HEK293 (cell line): ENCODE measurements at regions not wholly inside any gene's neighbourhood (a gene's known extent, or its start where the extent isn't known, plus 50 kb on each side); places are given as distances from the start of the nearest gene placed in this dataset.

Source experiments
- CTCF ChIA-PET: fragments of 350-600 bp; formaldehyde crosslinking; extraction: SDS; loops from one replicate; lab custom pipeline; 2021; ENCODE audit warnings: antibody characterized with exemption; lab: Yijun Ruan, JAX
- POLR2A ChIA-PET: fragments of 300-600 bp; formaldehyde crosslinking; extraction: SDS; loops from one replicate; lab custom pipeline; 2020; ENCODE audit warnings: antibody characterized with exemption, inconsistent platforms; lab: Yijun Ruan, JAX
- H3K27ac ChIP-seq: fragments of 200-500 bp; sonication (Bioruptor generic); 2 replicates; pipeline ENCODE4 v1.5.1; 2014; ENCODE audit warnings: low read depth, low read length, control low read depth, inconsistent platforms; ENCODE audit errors: extremely low read depth
- H3K36me3 ChIP-seq, 2 experiments: fragments of 200-500 bp in 1 of 2; sonication (Bioruptor generic) in 1 of 2; 1 replicate in 1 of 2; 2 replicates in 1 of 2; pipeline ENCODE4 v1.5.1; 2014 to 2017; ENCODE audit warnings: inconsistent platforms in 2 of 2, low read length in 2 of 2; ENCODE audit not compliant: control insufficient read depth in 2 of 2, insufficient read depth in 1 of 2
- H3K4me1 ChIP-seq: fragments of 200-500 bp; sonication (Bioruptor generic); 2 replicates; pipeline ENCODE4 v1.5.1; 2014; ENCODE audit warnings: mild to moderate bottlenecking, low read length, inconsistent platforms; ENCODE audit not compliant: control insufficient read depth, insufficient read depth
- H3K4me3 ChIP-seq: 2 replicates; pipeline ENCODE4 v1.5.1; 2011; ENCODE audit warnings: low read depth, mild to moderate bottlenecking, control low read depth, low read length, moderate library complexity
- H3K9me3 ChIP-seq: fragments of 200-500 bp; sonication (Bioruptor generic); 2 replicates; pipeline ENCODE4 v1.5.1; 2014; ENCODE audit warnings: low read depth, low read length, inconsistent platforms; ENCODE audit not compliant: control insufficient read depth, insufficient read depth
- GLIS1 ChIP-seq: fragments of 450-650 bp; formaldehyde crosslinking; IDR thresholded peaks from 2 replicates; pipeline ENCODE4 v1.5.1; 2016; ENCODE audit warnings: missing biosample characterization, missing genetic modification characterization
- KLF10 ChIP-seq: fragments of 450-650 bp; IDR thresholded peaks from 2 replicates; pipeline ENCODE4 v1.5.1; 2018; ENCODE audit warnings: missing biosample characterization, mild to moderate bottlenecking, missing genetic modification characterization
- KLF8 ChIP-seq: fragments of 450-650 bp; formaldehyde crosslinking; IDR thresholded peaks from 2 replicates; pipeline ENCODE4 v1.5.1; 2016; ENCODE audit warnings: missing biosample characterization, missing genetic modification characterization
- PRDM10 ChIP-seq: fragments of 450-650 bp; formaldehyde crosslinking; IDR thresholded peaks from 2 replicates; pipeline ENCODE4 v1.5.1; 2016; ENCODE audit warnings: missing biosample characterization, missing genetic modification characterization
- YY2 ChIP-seq: fragments of 450-650 bp; formaldehyde crosslinking; IDR thresholded peaks from 2 replicates; pipeline ENCODE4 v1.5.1; 2016; ENCODE audit warnings: missing biosample characterization, missing genetic modification characterization
- ZBTB8A ChIP-seq: fragments of 450-650 bp; formaldehyde crosslinking; IDR thresholded peaks from 2 replicates; pipeline ENCODE4 v1.5.1; 2016; ENCODE audit warnings: missing biosample characterization, missing genetic modification characterization
- ZNF155 ChIP-seq: fragments of 450-650 bp; formaldehyde crosslinking; IDR thresholded peaks from 2 replicates; pipeline ENCODE4 v1.5.1; 2016; ENCODE audit warnings: missing biosample characterization, missing genetic modification characterization
- ZNF214 ChIP-seq: fragments of 450-650 bp; formaldehyde crosslinking; IDR thresholded peaks from 2 replicates; pipeline ENCODE4 v1.5.1; 2017; ENCODE audit warnings: missing biosample characterization, mild to moderate bottlenecking, missing genetic modification characterization, borderline replicate concordance
- ZNF274 ChIP-seq, 2 experiments: fragments of 200-500 bp in 1 of 2; fragments of 450-650 bp in 1 of 2; sonication (Bioruptor generic) in 1 of 2; formaldehyde crosslinking in 1 of 2; IDR thresholded peaks; 2 replicates each; pipeline versions ENCODE4 v1.5.1 to v1.6.1; 2014 to 2016; ENCODE audit warnings: borderline replicate concordance in 1 of 2, inconsistent platforms in 1 of 2, low read length in 1 of 2, missing biosample characterization in 1 of 2, missing genetic modification characterization in 1 of 2
- ZNF302 ChIP-seq: fragments of 450-650 bp; formaldehyde crosslinking; IDR thresholded peaks from 2 replicates; pipeline ENCODE4 v1.5.1; 2016; ENCODE audit warnings: missing biosample characterization, missing genetic modification characterization, low read depth
- ZNF335 ChIP-seq: fragments of 450-650 bp; formaldehyde crosslinking; conservative IDR thresholded peaks from 2 replicates; pipeline ENCODE4 v1.5.1; 2016; ENCODE audit warnings: missing biosample characterization, missing genetic modification characterization
- ZNF350 ChIP-seq: fragments of 450-650 bp; formaldehyde crosslinking; IDR thresholded peaks from 2 replicates; pipeline ENCODE4 v1.5.0; 2017; ENCODE audit warnings: missing biosample characterization, mild to moderate bottlenecking, missing genetic modification characterization
- ZNF394 ChIP-seq: fragments of 450-650 bp; formaldehyde crosslinking; IDR thresholded peaks from 2 replicates; pipeline ENCODE4 v1.5.1; 2016; ENCODE audit warnings: missing biosample characterization, missing genetic modification characterization, mild to moderate bottlenecking, moderate library complexity, borderline replicate concordance
- ZNF510 ChIP-seq: fragments of 450-650 bp; formaldehyde crosslinking; IDR thresholded peaks from 2 replicates; pipeline ENCODE4 v1.5.1; 2018; ENCODE audit warnings: mild to moderate bottlenecking, missing genetic modification characterization, missing biosample characterization; ENCODE audit not compliant: insufficient replicate concordance
- ZNF514 ChIP-seq: fragments of 450-650 bp; formaldehyde crosslinking; IDR thresholded peaks from 2 replicates; pipeline ENCODE4 v1.5.1; 2016; ENCODE audit warnings: missing biosample characterization, missing genetic modification characterization
- ZNF580 ChIP-seq: fragments of 450-650 bp; formaldehyde crosslinking; IDR thresholded peaks from 2 replicates; pipeline ENCODE4 v1.5.1; 2016; ENCODE audit warnings: missing biosample characterization, missing genetic modification characterization
- ZNF76 ChIP-seq: fragments of 450-650 bp; formaldehyde crosslinking; IDR thresholded peaks from 2 replicates; pipeline ENCODE4; 2016; ENCODE audit warnings: low read depth, missing biosample characterization, missing genetic modification characterization, borderline replicate concordance
- ZNF777 ChIP-seq: fragments of 450-650 bp; formaldehyde crosslinking; IDR thresholded peaks from 2 replicates; pipeline ENCODE4 v1.5.1; 2017; ENCODE audit warnings: missing biosample characterization, missing genetic modification characterization, borderline replicate concordance
- ZNF843 ChIP-seq: fragments of 450-650 bp; formaldehyde crosslinking; IDR thresholded peaks from 2 replicates; pipeline ENCODE4 v1.5.1; 2016; ENCODE audit warnings: missing biosample characterization, missing genetic modification characterization
- ZXDB ChIP-seq: fragments of 450-650 bp; formaldehyde crosslinking; IDR thresholded peaks from 2 replicates; pipeline ENCODE4 v1.5.1; 2016; ENCODE audit warnings: missing biosample characterization, missing genetic modification characterization
- TF ChIP-seq, protein P1 (sequence below): fragments of 450-650 bp; formaldehyde crosslinking; IDR thresholded peaks from 2 replicates; pipeline ENCODE4 v1.5.1; 2016; ENCODE audit warnings: missing biosample characterization, missing genetic modification characterization
- TF ChIP-seq, protein P2 (sequence below): fragments of 450-650 bp; formaldehyde crosslinking; IDR thresholded peaks from 2 replicates; pipeline ENCODE4 v1.5.1; 2016; ENCODE audit warnings: missing biosample characterization, missing genetic modification characterization, borderline replicate concordance

DNA sequence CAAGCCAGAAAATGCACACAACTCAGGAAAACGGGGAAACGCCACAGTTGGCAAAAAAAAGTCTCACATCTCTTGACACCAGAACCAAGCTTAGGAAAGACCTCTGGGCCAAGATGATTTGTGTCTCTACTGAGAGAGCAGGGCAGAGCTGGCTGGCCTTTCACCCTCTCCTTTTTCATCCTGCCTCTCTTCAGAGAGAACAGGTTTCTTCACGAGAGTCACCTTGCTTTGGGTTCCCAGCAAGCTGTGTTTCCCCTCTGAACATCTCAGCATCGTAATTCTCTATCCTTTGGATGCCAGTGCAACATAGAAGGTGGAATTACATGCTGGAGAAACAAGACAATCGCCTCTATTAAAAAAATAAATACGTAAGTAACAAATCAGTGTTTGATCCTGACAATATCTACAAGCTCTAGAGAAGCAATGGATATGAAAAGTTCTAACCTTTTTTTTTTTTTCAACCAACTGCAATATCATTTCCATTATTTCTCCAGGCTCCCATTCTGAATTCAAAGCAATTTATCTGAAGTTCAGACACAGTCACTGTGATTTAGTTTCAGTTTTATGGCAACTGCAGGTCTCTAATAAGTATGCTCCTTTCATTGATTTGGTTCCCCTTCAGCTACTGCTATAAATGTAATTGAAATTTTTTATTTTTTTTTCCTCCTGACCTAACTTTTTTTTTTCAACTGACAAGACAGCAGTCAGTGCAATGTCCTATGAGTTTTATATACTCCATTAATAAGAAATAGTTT lies 708.6 kb downstream of the DTWD2 start:
- H3K9me3 ChIP-seq, result no peaks in the 10 kb centered on the region
- no peak overlapping the region for H3K27ac ChIP-seq
- H3K4me1 ChIP-seq, result no peaks in the 10 kb centered on the region
- TF ChIP-seq ZNF510 (no peak), ZNF580 (tag by site-specific recombination) (no peak), GLIS1 (tag by site-specific recombination) (no peak), ZNF350 (tag by site-specific recombination) (no peak), ZNF155 (tag by site-specific recombination) (no peak), ZNF214 (no peak), KLF8 (no peak), ZNF302 (no peak), ZNF335 (tag by site-specific recombination) (no peak), ZNF777 (tag by site-specific recombination) (no peak), ZNF394 (no peak), YY2 (no peak), ZBTB8A (tag by site-specific recombination) (no peak), ZNF76 (tag by site-specific recombination) (no peak), ZNF274 (IDR thresholded peaks at IDR 0.05; ENCODE audit: low read length) (no peak), ZNF274 (tag by site-specific recombination; IDR thresholded peaks at IDR 0.05; ENCODE audit: borderline replicate concordance) (no peak), KLF10 (tag by site-specific recombination) (no peak)
- TF ChIP-seq, protein P1, sequence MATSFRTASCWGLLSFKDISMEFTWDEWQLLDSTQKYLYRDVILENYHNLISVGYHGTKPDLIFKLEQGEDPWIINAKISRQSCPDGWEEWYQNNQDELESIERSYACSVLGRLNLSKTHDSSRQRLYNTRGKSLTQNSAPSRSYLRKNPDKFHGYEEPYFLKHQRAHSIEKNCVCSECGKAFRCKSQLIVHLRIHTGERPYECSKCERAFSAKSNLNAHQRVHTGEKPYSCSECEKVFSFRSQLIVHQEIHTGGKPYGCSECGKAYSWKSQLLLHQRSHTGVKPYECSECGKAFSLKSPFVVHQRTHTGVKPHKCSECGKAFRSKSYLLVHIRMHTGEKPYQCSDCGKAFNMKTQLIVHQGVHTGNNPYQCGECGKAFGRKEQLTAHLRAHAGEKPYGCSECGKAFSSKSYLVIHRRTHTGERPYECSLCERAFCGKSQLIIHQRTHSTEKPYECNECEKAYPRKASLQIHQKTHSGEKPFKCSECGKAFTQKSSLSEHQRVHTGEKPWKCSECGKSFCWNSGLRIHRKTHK (tag by site-specific recombination), result no peak
- ChIA-PET CTCF (interaction anchor here (1.2 kb wide), 1 partner anchor 12 kb away, joined by 3 read pairs; no protein-coding TSS in a partner anchor), POLR2A (no interaction called here)
- H3K4me3 ChIP-seq, result no peak overlapping the region
- no peaks in the 10 kb centered on the region for H3K36me3 ChIP-seq

DNA sequence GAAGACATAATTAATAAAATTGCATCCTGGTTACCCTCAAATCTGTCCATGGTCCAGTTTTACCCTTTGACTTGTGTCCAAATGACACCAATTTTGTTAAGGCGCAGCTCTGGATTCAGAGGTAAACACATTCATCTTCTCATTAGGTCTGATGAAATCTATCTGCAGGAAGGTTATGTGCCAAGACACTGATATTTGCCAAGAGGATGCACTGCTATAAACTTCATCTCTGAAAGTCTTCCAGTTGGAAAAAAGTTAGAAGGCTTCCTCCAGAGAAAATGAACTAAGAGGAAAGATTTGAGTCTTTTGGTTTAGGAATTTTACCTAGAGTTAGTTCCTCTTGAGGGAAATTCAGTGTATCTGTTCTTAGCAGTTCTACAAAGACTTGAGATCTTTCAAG lies 717.8 kb downstream of the DTWD2 start:
- no peaks in the 10 kb centered on the region for H3K36me3 ChIP-seq
- no peak overlapping the region for H3K27ac ChIP-seq
- H3K4me1 ChIP-seq, result no peaks in the 10 kb centered on the region
- H3K9me3 ChIP-seq, result no peaks in the 10 kb centered on the region
- ChIA-PET POLR2A (no interaction called here), CTCF (no interaction called here)
- no peak overlapping the region for H3K4me3 ChIP-seq
- TF ChIP-seq PRDM10 (tag by site-specific recombination), result no peak
- no peak for TF ChIP-seq ZNF514 (tag by site-specific recombination)
- no peak for TF ChIP-seq ZNF843 (tag by site-specific recombination)
- TF ChIP-seq ZXDB (tag by site-specific recombination), result no peak
- TF ChIP-seq, protein P2, sequence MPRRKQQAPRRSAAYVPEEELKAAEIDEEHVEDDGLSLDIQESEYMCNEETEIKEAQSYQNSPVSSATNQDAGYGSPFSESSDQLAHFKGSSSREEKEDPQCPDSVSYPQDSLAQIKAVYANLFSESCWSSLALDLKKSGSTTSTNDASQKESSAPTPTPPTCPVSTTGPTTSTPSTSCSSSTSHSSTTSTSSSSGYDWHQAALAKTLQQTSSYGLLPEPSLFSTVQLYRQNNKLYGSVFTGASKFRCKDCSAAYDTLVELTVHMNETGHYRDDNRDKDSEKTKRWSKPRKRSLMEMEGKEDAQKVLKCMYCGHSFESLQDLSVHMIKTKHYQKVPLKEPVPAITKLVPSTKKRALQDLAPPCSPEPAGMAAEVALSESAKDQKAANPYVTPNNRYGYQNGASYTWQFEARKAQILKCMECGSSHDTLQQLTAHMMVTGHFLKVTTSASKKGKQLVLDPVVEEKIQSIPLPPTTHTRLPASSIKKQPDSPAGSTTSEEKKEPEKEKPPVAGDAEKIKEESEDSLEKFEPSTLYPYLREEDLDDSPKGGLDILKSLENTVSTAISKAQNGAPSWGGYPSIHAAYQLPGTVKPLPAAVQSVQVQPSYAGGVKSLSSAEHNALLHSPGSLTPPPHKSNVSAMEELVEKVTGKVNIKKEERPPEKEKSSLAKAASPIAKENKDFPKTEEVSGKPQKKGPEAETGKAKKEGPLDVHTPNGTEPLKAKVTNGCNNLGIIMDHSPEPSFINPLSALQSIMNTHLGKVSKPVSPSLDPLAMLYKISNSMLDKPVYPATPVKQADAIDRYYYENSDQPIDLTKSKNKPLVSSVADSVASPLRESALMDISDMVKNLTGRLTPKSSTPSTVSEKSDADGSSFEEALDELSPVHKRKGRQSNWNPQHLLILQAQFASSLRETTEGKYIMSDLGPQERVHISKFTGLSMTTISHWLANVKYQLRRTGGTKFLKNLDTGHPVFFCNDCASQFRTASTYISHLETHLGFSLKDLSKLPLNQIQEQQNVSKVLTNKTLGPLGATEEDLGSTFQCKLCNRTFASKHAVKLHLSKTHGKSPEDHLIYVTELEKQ, result no peak
